ENCODE measurements at regions not wholly inside any gene's neighbourhood (a gene's known extent, or its start where the extent isn't known, plus 50 kb on each side); places are given as distances from the start of the nearest gene placed in this dataset.
"Not testable (repeated sequence)": the region's sequence is repeated elsewhere in the genome, so short reads cannot be mapped to it uniquely, and the experiment has no call there.

DNA sequence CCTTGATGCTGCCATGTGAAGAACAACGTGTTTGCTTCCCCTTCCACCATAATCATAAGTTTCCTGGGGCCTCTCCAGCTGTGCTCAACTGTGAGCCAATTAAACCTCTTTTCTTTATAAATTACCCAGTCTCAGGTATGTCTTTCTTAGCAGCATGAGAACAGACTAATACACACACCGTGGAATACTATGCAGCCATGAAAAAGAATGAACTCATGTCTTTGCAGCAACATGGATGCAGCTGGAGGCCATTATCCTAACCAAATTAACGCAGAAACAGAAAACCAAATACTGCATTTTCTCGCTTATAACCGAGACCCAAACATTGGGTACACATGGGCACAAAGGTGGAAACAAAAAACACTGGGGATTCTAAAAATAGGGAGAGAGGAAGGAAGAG is 286.7 kb upstream of the MINDY3 start:
- DNase-seq: no peak
- H3K9me3 ChIP-seq (replicated peaks; ENCODE audit: insufficient read depth, low read length): no peaks in the 10 kb centered on the region
- no peak overlapping the region for H3K27ac ChIP-seq (ENCODE audit: low read length)
- no peaks in the 10 kb centered on the region for H3K9me2 ChIP-seq (replicated peaks; ENCODE audit: insufficient read depth, low read length)
- TF ChIP-seq EZH2phosphoT487 (IDR thresholded peaks at IDR 0.05; ENCODE audit: low read length): no peak
- TF ChIP-seq EZH2 (optimal IDR thresholded peaks at IDR 0.05; ENCODE audit: low read depth, low read length): no peak
- TF ChIP-seq, protein P1, sequence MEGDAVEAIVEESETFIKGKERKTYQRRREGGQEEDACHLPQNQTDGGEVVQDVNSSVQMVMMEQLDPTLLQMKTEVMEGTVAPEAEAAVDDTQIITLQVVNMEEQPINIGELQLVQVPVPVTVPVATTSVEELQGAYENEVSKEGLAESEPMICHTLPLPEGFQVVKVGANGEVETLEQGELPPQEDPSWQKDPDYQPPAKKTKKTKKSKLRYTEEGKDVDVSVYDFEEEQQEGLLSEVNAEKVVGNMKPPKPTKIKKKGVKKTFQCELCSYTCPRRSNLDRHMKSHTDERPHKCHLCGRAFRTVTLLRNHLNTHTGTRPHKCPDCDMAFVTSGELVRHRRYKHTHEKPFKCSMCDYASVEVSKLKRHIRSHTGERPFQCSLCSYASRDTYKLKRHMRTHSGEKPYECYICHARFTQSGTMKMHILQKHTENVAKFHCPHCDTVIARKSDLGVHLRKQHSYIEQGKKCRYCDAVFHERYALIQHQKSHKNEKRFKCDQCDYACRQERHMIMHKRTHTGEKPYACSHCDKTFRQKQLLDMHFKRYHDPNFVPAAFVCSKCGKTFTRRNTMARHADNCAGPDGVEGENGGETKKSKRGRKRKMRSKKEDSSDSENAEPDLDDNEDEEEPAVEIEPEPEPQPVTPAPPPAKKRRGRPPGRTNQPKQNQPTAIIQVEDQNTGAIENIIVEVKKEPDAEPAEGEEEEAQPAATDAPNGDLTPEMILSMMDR (IDR thresholded peaks at IDR 0.05; ENCODE audit: low read length): no peak
- no peaks in the 10 kb centered on the region for H3F3A ChIP-seq (ENCODE audit: insufficient read depth, low read length)
- no peaks in the 10 kb centered on the region for H3K27me3 ChIP-seq (replicated peaks; ENCODE audit: insufficient read depth, low read length)
- H4K20me1 ChIP-seq (ENCODE audit: insufficient read depth, low read length): no peaks in the 10 kb centered on the region
- no peaks in the 10 kb centered on the region for H3K36me3 ChIP-seq (replicated peaks; ENCODE audit: insufficient read depth, low read length)
- H2AFZ ChIP-seq (ENCODE audit: low read length): no peak overlapping the region
- no peak overlapping the region for H3K4me3 ChIP-seq (ENCODE audit: low read length)
- no peaks in the 10 kb centered on the region for H3K4me1 ChIP-seq (ENCODE audit: low read length)
- H3K9ac ChIP-seq (ENCODE audit: low read length): no peak overlapping the region
- H3K4me2 ChIP-seq (ENCODE audit: low read depth, low read length): no peak overlapping the region
- no peaks in the 10 kb centered on the region for H3K79me2 ChIP-seq (ENCODE audit: low read length)

DNA sequence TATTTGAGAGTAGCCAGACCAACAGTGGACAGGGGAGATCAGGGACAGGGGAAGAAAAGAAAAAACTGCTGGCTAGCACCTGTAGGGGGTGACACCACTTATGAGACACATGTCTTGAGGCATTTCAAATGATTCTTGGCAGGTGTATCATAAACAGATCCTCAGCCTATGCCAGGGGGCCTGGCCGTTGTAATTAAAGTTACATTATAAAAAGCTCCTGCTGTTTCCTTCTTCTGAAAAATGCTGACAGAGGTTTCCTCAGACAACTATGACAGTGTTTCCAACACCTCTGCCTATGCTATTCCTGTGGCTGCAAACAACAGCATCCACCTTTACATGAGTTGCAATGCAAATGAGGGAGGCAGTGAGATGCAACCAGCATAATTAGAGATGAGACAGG is 281.0 kb upstream of the PTER start:
- H2AFZ ChIP-seq (ENCODE audit: low read length): no peak overlapping the region
- no peaks in the 10 kb centered on the region for H3K36me3 ChIP-seq (replicated peaks; ENCODE audit: insufficient read depth, low read length)
- H3K9me2 ChIP-seq (replicated peaks; ENCODE audit: insufficient read depth, low read length): no peaks in the 10 kb centered on the region
- DNase-seq: no peak
- TF ChIP-seq EZH2 (optimal IDR thresholded peaks at IDR 0.05; ENCODE audit: low read depth, low read length) (no peak), EZH2phosphoT487 (IDR thresholded peaks at IDR 0.05; ENCODE audit: low read length) (no peak)
- TF ChIP-seq, protein P1 (IDR thresholded peaks at IDR 0.05; ENCODE audit: low read length): no peak
- H3F3A ChIP-seq (ENCODE audit: insufficient read depth, low read length): no peaks in the 10 kb centered on the region
- no peaks in the 10 kb centered on the region for H3K79me2 ChIP-seq (ENCODE audit: low read length)
- H3K4me2 ChIP-seq (ENCODE audit: low read depth, low read length): no peak overlapping the region
- no peaks in the 10 kb centered on the region for H4K20me1 ChIP-seq (ENCODE audit: insufficient read depth, low read length)
- no peak overlapping the region for H3K27ac ChIP-seq (ENCODE audit: low read length)
- no peaks in the 10 kb centered on the region for H3K9me3 ChIP-seq (replicated peaks; ENCODE audit: insufficient read depth, low read length)
- H3K4me1 ChIP-seq (ENCODE audit: low read length): no peaks in the 10 kb centered on the region
- no peaks in the 10 kb centered on the region for H3K27me3 ChIP-seq (replicated peaks; ENCODE audit: insufficient read depth, low read length)
- H3K9ac ChIP-seq (ENCODE audit: low read length): no peak overlapping the region
- H3K4me3 ChIP-seq (ENCODE audit: low read length): no peak overlapping the region

DNA sequence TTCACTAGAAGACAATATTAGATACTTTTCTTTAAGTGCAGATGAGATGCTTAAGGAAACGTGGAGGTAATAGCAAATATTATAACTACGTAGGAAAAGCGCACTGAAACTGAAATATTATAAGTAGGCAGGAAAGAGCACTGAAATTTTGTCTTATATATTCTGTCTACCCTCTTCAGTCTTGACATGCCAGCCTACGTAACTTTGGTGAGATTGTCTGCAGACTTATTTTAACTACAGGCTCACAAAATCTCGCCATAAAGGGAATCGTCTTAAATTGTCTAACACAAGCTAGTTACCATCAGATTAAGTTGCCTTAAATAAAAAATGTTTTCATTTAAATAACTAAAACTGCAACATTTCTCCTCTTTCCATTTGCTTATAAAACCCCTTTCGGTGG is 280.1 kb upstream of the PTER start:
- H3K9me2 ChIP-seq (replicated peaks; ENCODE audit: insufficient read depth, low read length): no peaks in the 10 kb centered on the region
- H3K9me3 ChIP-seq (replicated peaks; ENCODE audit: insufficient read depth, low read length): no peaks in the 10 kb centered on the region
- H3F3A ChIP-seq (ENCODE audit: insufficient read depth, low read length): no peaks in the 10 kb centered on the region
- no peak overlapping the region for H3K4me2 ChIP-seq (ENCODE audit: low read depth, low read length)
- H3K79me2 ChIP-seq (ENCODE audit: low read length): no peaks in the 10 kb centered on the region
- no peaks in the 10 kb centered on the region for H3K36me3 ChIP-seq (replicated peaks; ENCODE audit: insufficient read depth, low read length)
- DNase-seq: no peak
- no peak overlapping the region for H3K9ac ChIP-seq (ENCODE audit: low read length)
- H2AFZ ChIP-seq (ENCODE audit: low read length): no peak overlapping the region
- H3K27ac ChIP-seq (ENCODE audit: low read length): no peak overlapping the region
- H4K20me1 ChIP-seq (ENCODE audit: insufficient read depth, low read length): no peaks in the 10 kb centered on the region
- TF ChIP-seq, protein P1 (IDR thresholded peaks at IDR 0.05; ENCODE audit: low read length): no peak
- TF ChIP-seq EZH2phosphoT487 (IDR thresholded peaks at IDR 0.05; ENCODE audit: low read length) (no peak), EZH2 (optimal IDR thresholded peaks at IDR 0.05; ENCODE audit: low read depth, low read length) (no peak)
- no peaks in the 10 kb centered on the region for H3K4me1 ChIP-seq (ENCODE audit: low read length)
- no peak overlapping the region for H3K4me3 ChIP-seq (ENCODE audit: low read length)
- no peaks in the 10 kb centered on the region for H3K27me3 ChIP-seq (replicated peaks; ENCODE audit: insufficient read depth, low read length)

DNA sequence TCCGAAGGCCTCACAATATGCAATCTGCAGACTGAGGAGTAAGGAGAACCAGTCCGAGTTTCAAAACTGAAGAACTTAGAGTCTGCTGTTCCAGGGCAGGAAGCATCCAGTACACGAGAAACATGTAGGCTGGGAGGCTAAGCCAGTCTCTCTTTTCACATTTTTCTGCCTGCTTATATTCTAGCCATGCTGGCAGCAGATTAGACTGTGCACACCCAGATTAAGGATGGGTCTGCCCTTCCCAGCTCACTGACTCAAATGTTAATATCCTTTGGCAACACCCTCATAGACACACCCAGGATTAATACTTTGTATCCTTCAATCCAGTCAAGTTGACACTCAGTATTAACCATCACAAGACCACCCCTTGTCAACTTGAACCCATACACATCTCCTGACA is 271.7 kb upstream of the PTER start:
- H3K9me2 ChIP-seq (replicated peaks; ENCODE audit: insufficient read depth, low read length); H4K20me1 ChIP-seq (ENCODE audit: insufficient read depth, low read length); H3K9me3 ChIP-seq (replicated peaks; ENCODE audit: insufficient read depth, low read length); H3K4me2 ChIP-seq (ENCODE audit: low read depth, low read length); H3K4me1 ChIP-seq (ENCODE audit: low read length); DNase-seq; H3K4me3 ChIP-seq (ENCODE audit: low read length); H3K36me3 ChIP-seq (replicated peaks; ENCODE audit: insufficient read depth, low read length); H3F3A ChIP-seq (ENCODE audit: insufficient read depth, low read length); H3K9ac ChIP-seq (ENCODE audit: low read length); H3K79me2 ChIP-seq (ENCODE audit: low read length); H2AFZ ChIP-seq (ENCODE audit: low read length); H3K27me3 ChIP-seq (replicated peaks; ENCODE audit: insufficient read depth, low read length); H3K27ac ChIP-seq (ENCODE audit: low read length): not testable (repeated sequence)
